ENCODE measurements at regions not wholly inside any gene's neighbourhood (a gene's known extent, or its start where the extent isn't known, plus 50 kb on each side); places are given as distances from the start of the nearest gene placed in this dataset.

DNA sequence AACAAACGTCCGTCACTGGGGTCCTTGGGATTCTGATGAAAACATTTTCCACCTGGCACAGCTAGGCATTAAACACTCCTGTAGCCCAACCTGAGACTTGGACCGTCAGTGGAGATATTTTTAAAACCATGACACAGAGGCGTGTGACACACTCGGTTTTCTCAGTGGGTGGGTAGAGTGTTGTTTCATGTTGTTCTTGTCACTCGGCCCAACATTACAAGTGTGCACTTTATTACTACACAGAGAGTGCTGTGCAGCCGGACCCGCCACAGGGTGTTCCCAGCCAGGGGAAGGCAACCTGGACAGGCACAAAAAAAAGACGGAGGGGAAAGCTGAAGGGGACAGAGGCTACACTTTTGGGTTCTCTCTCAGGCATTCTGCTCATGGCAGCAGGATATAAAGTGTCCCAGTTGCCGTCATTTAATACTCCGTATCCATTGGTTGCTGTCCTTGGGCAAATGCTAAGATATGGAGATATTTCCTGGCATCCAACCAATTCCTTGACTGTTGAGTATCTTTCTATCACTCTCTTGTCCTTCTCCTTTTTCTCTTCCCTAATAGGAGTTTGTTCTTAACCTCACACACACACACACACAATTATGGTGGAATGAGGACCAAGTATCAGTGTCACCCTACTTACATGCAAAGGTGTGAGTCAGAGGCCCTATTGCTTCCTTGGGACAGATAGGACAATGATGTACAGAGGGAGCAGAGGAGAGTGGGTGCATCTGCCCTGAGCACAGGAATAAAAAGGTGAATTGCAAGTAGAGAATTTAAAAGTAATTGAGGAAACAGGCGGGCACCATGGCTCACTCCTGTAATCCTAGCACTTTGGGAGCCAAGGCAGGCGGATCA is 154.1 kb upstream of the SOX9 start:
- no peak overlapping the region for H3K9ac ChIP-seq (ENCODE audit: low read depth in 1 of 2, low read length in 2 of 2)
- no peaks in the 10 kb centered on the region for H3K9me3 ChIP-seq (ENCODE audit: control insufficient read depth in 4 of 4, low read length in 3 of 4)
- H3K27ac ChIP-seq (ENCODE audit: low read depth in 1 of 2, low read length in 2 of 2), result no peak overlapping the region
- no peak for TF ChIP-seq FOXA1 (IDR thresholded peaks at IDR 0.05)
- TF ChIP-seq RXRA (IDR thresholded peaks at IDR 0.05), result no peak
- TF ChIP-seq SP1 (IDR thresholded peaks at IDR 0.05), result no peak
- TF ChIP-seq, protein P1, sequence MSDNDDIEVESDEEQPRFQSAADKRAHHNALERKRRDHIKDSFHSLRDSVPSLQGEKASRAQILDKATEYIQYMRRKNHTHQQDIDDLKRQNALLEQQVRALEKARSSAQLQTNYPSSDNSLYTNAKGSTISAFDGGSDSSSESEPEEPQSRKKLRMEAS (IDR thresholded peaks at IDR 0.05), result no peak
- no peak for TF ChIP-seq HNF4G (IDR thresholded peaks at IDR 0.05)
- TF ChIP-seq, protein P2, sequence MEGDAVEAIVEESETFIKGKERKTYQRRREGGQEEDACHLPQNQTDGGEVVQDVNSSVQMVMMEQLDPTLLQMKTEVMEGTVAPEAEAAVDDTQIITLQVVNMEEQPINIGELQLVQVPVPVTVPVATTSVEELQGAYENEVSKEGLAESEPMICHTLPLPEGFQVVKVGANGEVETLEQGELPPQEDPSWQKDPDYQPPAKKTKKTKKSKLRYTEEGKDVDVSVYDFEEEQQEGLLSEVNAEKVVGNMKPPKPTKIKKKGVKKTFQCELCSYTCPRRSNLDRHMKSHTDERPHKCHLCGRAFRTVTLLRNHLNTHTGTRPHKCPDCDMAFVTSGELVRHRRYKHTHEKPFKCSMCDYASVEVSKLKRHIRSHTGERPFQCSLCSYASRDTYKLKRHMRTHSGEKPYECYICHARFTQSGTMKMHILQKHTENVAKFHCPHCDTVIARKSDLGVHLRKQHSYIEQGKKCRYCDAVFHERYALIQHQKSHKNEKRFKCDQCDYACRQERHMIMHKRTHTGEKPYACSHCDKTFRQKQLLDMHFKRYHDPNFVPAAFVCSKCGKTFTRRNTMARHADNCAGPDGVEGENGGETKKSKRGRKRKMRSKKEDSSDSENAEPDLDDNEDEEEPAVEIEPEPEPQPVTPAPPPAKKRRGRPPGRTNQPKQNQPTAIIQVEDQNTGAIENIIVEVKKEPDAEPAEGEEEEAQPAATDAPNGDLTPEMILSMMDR (IDR thresholded peaks at IDR 0.05; ENCODE audit: low read depth, low read length, missing input control), result no peak
- TF ChIP-seq YY1 (IDR thresholded peaks at IDR 0.05), result no peak
- no peak for TF ChIP-seq NR2F2 (IDR thresholded peaks at IDR 0.05)
- TF ChIP-seq GABPA (IDR thresholded peaks at IDR 0.05 in 1 of 2, conservative IDR thresholded peaks at IDR 0.05 in 1 of 2), result no peak
- TF ChIP-seq, protein P3, sequence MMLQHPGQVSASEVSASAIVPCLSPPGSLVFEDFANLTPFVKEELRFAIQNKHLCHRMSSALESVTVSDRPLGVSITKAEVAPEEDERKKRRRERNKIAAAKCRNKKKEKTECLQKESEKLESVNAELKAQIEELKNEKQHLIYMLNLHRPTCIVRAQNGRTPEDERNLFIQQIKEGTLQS (IDR thresholded peaks at IDR 0.05), result no peak
- TF ChIP-seq, protein P4, sequence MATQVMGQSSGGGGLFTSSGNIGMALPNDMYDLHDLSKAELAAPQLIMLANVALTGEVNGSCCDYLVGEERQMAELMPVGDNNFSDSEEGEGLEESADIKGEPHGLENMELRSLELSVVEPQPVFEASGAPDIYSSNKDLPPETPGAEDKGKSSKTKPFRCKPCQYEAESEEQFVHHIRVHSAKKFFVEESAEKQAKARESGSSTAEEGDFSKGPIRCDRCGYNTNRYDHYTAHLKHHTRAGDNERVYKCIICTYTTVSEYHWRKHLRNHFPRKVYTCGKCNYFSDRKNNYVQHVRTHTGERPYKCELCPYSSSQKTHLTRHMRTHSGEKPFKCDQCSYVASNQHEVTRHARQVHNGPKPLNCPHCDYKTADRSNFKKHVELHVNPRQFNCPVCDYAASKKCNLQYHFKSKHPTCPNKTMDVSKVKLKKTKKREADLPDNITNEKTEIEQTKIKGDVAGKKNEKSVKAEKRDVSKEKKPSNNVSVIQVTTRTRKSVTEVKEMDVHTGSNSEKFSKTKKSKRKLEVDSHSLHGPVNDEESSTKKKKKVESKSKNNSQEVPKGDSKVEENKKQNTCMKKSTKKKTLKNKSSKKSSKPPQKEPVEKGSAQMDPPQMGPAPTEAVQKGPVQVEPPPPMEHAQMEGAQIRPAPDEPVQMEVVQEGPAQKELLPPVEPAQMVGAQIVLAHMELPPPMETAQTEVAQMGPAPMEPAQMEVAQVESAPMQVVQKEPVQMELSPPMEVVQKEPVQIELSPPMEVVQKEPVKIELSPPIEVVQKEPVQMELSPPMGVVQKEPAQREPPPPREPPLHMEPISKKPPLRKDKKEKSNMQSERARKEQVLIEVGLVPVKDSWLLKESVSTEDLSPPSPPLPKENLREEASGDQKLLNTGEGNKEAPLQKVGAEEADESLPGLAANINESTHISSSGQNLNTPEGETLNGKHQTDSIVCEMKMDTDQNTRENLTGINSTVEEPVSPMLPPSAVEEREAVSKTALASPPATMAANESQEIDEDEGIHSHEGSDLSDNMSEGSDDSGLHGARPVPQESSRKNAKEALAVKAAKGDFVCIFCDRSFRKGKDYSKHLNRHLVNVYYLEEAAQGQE (IDR thresholded peaks at IDR 0.05), result no peak
- TF ChIP-seq FOXA2 (IDR thresholded peaks at IDR 0.05), result no peak
- TF ChIP-seq TAF1 (conservative IDR thresholded peaks at IDR 0.05), result no peak
- no peak for TF ChIP-seq HNF4A (conservative IDR thresholded peaks at IDR 0.05)
- TF ChIP-seq, protein P5, sequence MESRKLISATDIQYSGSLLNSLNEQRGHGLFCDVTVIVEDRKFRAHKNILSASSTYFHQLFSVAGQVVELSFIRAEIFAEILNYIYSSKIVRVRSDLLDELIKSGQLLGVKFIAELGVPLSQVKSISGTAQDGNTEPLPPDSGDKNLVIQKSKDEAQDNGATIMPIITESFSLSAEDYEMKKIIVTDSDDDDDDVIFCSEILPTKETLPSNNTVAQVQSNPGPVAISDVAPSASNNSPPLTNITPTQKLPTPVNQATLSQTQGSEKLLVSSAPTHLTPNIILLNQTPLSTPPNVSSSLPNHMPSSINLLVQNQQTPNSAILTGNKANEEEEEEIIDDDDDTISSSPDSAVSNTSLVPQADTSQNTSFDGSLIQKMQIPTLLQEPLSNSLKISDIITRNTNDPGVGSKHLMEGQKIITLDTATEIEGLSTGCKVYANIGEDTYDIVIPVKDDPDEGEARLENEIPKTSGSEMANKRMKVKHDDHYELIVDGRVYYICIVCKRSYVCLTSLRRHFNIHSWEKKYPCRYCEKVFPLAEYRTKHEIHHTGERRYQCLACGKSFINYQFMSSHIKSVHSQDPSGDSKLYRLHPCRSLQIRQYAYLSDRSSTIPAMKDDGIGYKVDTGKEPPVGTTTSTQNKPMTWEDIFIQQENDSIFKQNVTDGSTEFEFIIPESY (IDR thresholded peaks at IDR 0.05), result no peak
- no peak for TF ChIP-seq RAD21 (IDR thresholded peaks at IDR 0.05)
- DNase-seq (ENCODE audit: low spot score), result no peak
- H3K4me1 ChIP-seq (ENCODE audit: control insufficient read depth in 4 of 4, insufficient read depth in 4 of 4, low read length in 3 of 4), result no peaks in the 10 kb centered on the region
- WGBS, result 87% methylated on average over 13 of the region's 13 CpGs
- H3K4me3 ChIP-seq (ENCODE audit: low read depth in 1 of 3, low read length in 3 of 3), result no peak overlapping the region
- no peaks in the 10 kb centered on the region for H3K27me3 ChIP-seq (ENCODE audit: control insufficient read depth in 4 of 4, insufficient read depth in 4 of 4, low read length in 3 of 4)
- no peaks in the 10 kb centered on the region for H3K36me3 ChIP-seq (ENCODE audit: control insufficient read depth in 4 of 4, insufficient read depth in 3 of 4, low read depth in 1 of 4, low read length in 3 of 4)

Data from liver (tissue), 8 donors.